Mesodermal cell (in vitro differentiated cells): ENCODE measurements at regions not wholly inside any gene's neighbourhood (a gene's known extent, or its start where the extent isn't known, plus 50 kb on each side); places are given as distances from the start of the nearest gene placed in this dataset.
"Not testable (repeated sequence)": the region's sequence is repeated elsewhere in the genome, so short reads cannot be mapped to it uniquely, and the experiment has no call there.

Source experiments
- H3K27ac ChIP-seq: 2 replicates; pipeline ENCODE4 v1.7.0; 2013; ENCODE audit warnings: mild to moderate bottlenecking, low read depth, low read length, moderate library complexity; ENCODE audit not compliant: severe bottlenecking
- H3K36me3 ChIP-seq: 2 replicates; pipeline ENCODE4 v1.7.1; 2013; ENCODE audit warnings: mild to moderate bottlenecking, low read length, moderate library complexity; ENCODE audit not compliant: control insufficient read depth, insufficient read depth
- H3K4me1 ChIP-seq: one replicate; pipeline ENCODE4 v1.7.1; 2013; ENCODE audit warnings: mild to moderate bottlenecking, low read length; ENCODE audit not compliant: insufficient read depth, control insufficient read depth, poor library complexity, severe bottlenecking
- H3K4me3 ChIP-seq: 2 replicates; pipeline ENCODE4 v1.7.0; 2013; ENCODE audit warnings: low read length, control low read depth, mild to moderate bottlenecking; ENCODE audit not compliant: insufficient read depth, poor library complexity, severe bottlenecking; ENCODE audit errors: extremely low read depth
- H3K9me3 ChIP-seq: 2 replicates; pipeline ENCODE4 v1.7.1; 2013; ENCODE audit warnings: mild to moderate bottlenecking, low read length, moderate library complexity; ENCODE audit not compliant: control insufficient read depth
- WGBS, 2 experiments: methylation state at CpG; one replicate each; pipeline ENCODE4 v1.1.5; 2013; ENCODE audit warnings: missing lambda C conversion rate in 2 of 2; ENCODE audit not compliant: insufficient coverage in 2 of 2; 5-methylcytosine and 5-hydroxymethylcytosine counted together

GRCh38 chr5:143635146-143635752 lies 176.7 kb upstream of the HMHB1 start:
- WGBS, 2 experiments, result 83 to 95% methylated on average over 4 to 5 of the region's 6 CpGs
- H3K4me1 ChIP-seq, result peaks cover 7% of the 10 kb centered on the region
- H3K27ac ChIP-seq, result no peak overlapping the region
- H3K4me3 ChIP-seq, result no peak overlapping the region
- no peaks in the 10 kb centered on the region for H3K9me3 ChIP-seq
- no peaks in the 10 kb centered on the region for H3K36me3 ChIP-seq

GRCh38 chr5:143634689-143635088 lies 177.3 kb upstream of the HMHB1 start:
- H3K27ac ChIP-seq, result no peak overlapping the region
- H3K9me3 ChIP-seq, result no peaks in the 10 kb centered on the region
- H3K36me3 ChIP-seq, result no peaks in the 10 kb centered on the region
- no peak overlapping the region for H3K4me3 ChIP-seq
- H3K4me1 ChIP-seq, result peaks cover 8% of the 10 kb centered on the region

- no peak overlapping the region for H3K27ac ChIP-seq
- H3K4me1 ChIP-seq, result peaks cover 5% of the 10 kb centered on the region
- H3K4me3 ChIP-seq, result no peak overlapping the region
- 78 to 88% methylated on average over 4 to 5 of the region's 9 CpGs for WGBS, 2 experiments
- no peaks in the 10 kb centered on the region for H3K36me3 ChIP-seq
- no peaks in the 10 kb centered on the region for H3K9me3 ChIP-seq
These were observed 181.9 kb upstream of the HMHB1 start for GRCh38 chr5:143629871-143630659.

GRCh38 chr5:143625048-143625447 lies 186.9 kb upstream of the HMHB1 start:
- not testable (repeated sequence) for H3K36me3 ChIP-seq, H3K27ac ChIP-seq, H3K9me3 ChIP-seq, H3K4me3 ChIP-seq
- WGBS, 2 experiments, result 92 to 98% methylated on average over 2 to 3 of the region's 7 CpGs
- peaks cover 11% of the 10 kb centered on the region for H3K4me1 ChIP-seq

- Histone ChIP-seq H3K4me1 (peaks cover 7% of the 10 kb centered on the region), H3K4me3 (no peak overlapping the region), H3K36me3 (no peaks in the 10 kb centered on the region), H3K27ac (no peak overlapping the region), H3K9me3 (no peaks in the 10 kb centered on the region)
- WGBS, 2 experiments, result 74 to 98% methylated on average over 3 to 4 of the region's 4 CpGs
These were observed 187.5 kb upstream of the HMHB1 start for GRCh38 chr5:143624465-143624864.

- Histone ChIP-seq H3K4me3 (no peak overlapping the region), H3K36me3 (no peaks in the 10 kb centered on the region), H3K9me3 (no peaks in the 10 kb centered on the region), H3K4me1 (no peaks in the 10 kb centered on the region), H3K27ac (no peak overlapping the region)
- 88% methylated on average over 2 of the region's 2 CpGs for WGBS, 2 experiments
These were observed 192.9 kb upstream of the HMHB1 start for GRCh38 chr5:143619040-143619439.

- WGBS, 2 experiments, result 96 to 100% methylated on average over 3 to 6 of the region's 6 CpGs
- H3K36me3 ChIP-seq, result no peaks in the 10 kb centered on the region
- no peak overlapping the region for H3K4me3 ChIP-seq
- H3K9me3 ChIP-seq, result no peaks in the 10 kb centered on the region
- H3K27ac ChIP-seq, result no peak overlapping the region
- no peaks in the 10 kb centered on the region for H3K4me1 ChIP-seq
These were observed 193.8 kb upstream of the HMHB1 start for GRCh38 chr5:143618141-143618540.

GRCh38 chr5:143614831-143615230 lies 197.1 kb upstream of the HMHB1 start:
- H3K4me3 ChIP-seq, result no peak overlapping the region
- H3K27ac ChIP-seq, result no peak overlapping the region
- no peaks in the 10 kb centered on the region for H3K4me1 ChIP-seq
- 100% methylated on average over 1 of the region's 4 CpGs; no CpG with 5 or more reads in 1 of the 2 experiments for WGBS, 2 experiments
- H3K9me3 ChIP-seq, result no peaks in the 10 kb centered on the region
- H3K36me3 ChIP-seq, result no peaks in the 10 kb centered on the region

- H3K27ac ChIP-seq, result no peak overlapping the region
- no peaks in the 10 kb centered on the region for H3K9me3 ChIP-seq
- 100% methylated on average over 1 of the region's 3 CpGs; no CpG with 5 or more reads in 1 of the 2 experiments for WGBS, 2 experiments
- H3K36me3 ChIP-seq, result no peaks in the 10 kb centered on the region
- H3K4me3 ChIP-seq, result no peak overlapping the region
- no peaks in the 10 kb centered on the region for H3K4me1 ChIP-seq
These were observed 198.6 kb upstream of the HMHB1 start for GRCh38 chr5:143613329-143613728.

- WGBS, 2 experiments, result no CpG with 5 or more reads among the region's 1 CpG
- H3K27ac ChIP-seq, result no peak overlapping the region
- H3K4me3 ChIP-seq, result no peak overlapping the region
- no peaks in the 10 kb centered on the region for H3K9me3 ChIP-seq
- H3K36me3 ChIP-seq, result no peaks in the 10 kb centered on the region
- no peaks in the 10 kb centered on the region for H3K4me1 ChIP-seq
These were observed 201.0 kb upstream of the HMHB1 start for GRCh38 chr5:143610946-143611345.
